HG02623 (cell line): ENCODE measurements at regions not wholly inside any gene's neighbourhood (a gene's known extent, or its start where the extent isn't known, plus 50 kb on each side); places are given as distances from the start of the nearest gene placed in this dataset.
"Not testable (repeated sequence)": the region's sequence is repeated elsewhere in the genome, so short reads cannot be mapped to it uniquely, and the experiment has no call there.

ENCODE experiments used
- ATAC-seq: cut with Tn5 transposase; IDR thresholded peaks from one replicate; pipeline ENCODE4 v1.9.1; 2021; ENCODE audit warnings: moderate library complexity; ENCODE audit not compliant: unreplicated experiment

GRCh38 chr12:97977870-97978405 lies 515.3 kb downstream of the RMST start:
- no peak for ATAC-seq

GRCh38 chr12:97982684-97983083 lies 520.1 kb downstream of the RMST start:
- no peak for ATAC-seq

GRCh38 chr12:97983796-97984195 lies 521.2 kb downstream of the RMST start:
- ATAC-seq: no peak

- no peak for ATAC-seq
These were observed 521.8 kb downstream of the RMST start for GRCh38 chr12:97984436-97984835.

GRCh38 chr12:97984974-97985580 lies 522.5 kb downstream of the RMST start:
- ATAC-seq: no peak

- ATAC-seq: no peak
These were observed 523.2 kb downstream of the RMST start for GRCh38 chr12:97985834-97986233.

- not testable (repeated sequence) for ATAC-seq
These were observed 526.0 kb downstream of the RMST start for GRCh38 chr12:97988588-97988987.

- ATAC-seq: no peak
These were observed 525.9 kb upstream of the TMPO start for GRCh38 chr12:97989366-97989940.

GRCh38 chr12:97994746-97995484 lies 520.5 kb upstream of the TMPO start:
- ATAC-seq: no peak

- ATAC-seq: no peak
These were observed 519.8 kb upstream of the TMPO start for GRCh38 chr12:97995559-97995958.

GRCh38 chr12:98001430-98001829 lies 514.0 kb upstream of the TMPO start:
- ATAC-seq: no peak

- ATAC-seq: no peak
These were observed 512.4 kb upstream of the TMPO start for GRCh38 chr12:98002887-98003493.

GRCh38 chr12:98007963-98008362 lies 507.4 kb upstream of the TMPO start:
- no peak for ATAC-seq

- no peak for ATAC-seq
These were observed 501.8 kb upstream of the TMPO start for GRCh38 chr12:98013560-98013959.

- ATAC-seq: no peak
These were observed 496.6 kb upstream of the TMPO start for GRCh38 chr12:98018836-98019235.

- no peak for ATAC-seq
These were observed 495.0 kb upstream of the TMPO start for GRCh38 chr12:98020376-98020775.

GRCh38 chr12:98022961-98023360 lies 492.4 kb upstream of the TMPO start:
- no peak for ATAC-seq

GRCh38 chr12:98037401-98038140 lies 477.8 kb upstream of the TMPO start:
- no peak for ATAC-seq

GRCh38 chr12:98042668-98043067 lies 472.7 kb upstream of the TMPO start:
- ATAC-seq: no peak

GRCh38 chr12:98045395-98045794 lies 470.0 kb upstream of the TMPO start:
- no peak for ATAC-seq

- ATAC-seq: no peak
These were observed 467.1 kb upstream of the TMPO start for GRCh38 chr12:98048326-98048725.
